ENCODE measurements at regions not wholly inside any gene's neighbourhood (a gene's known extent, or its start where the extent isn't known, plus 50 kb on each side); places are given as distances from the start of the nearest gene placed in this dataset.

- TF ChIP-seq KDM1A (IDR thresholded peaks at IDR 0.05; ENCODE audit: borderline replicate concordance, low read length) (no peak), BRCA1 (IDR thresholded peaks at IDR 0.05; ENCODE audit: low read depth, low read length) (no peak), NRF1 (IDR thresholded peaks at IDR 0.05; ENCODE audit: low read depth, low read length) (no peak), BCL11A (IDR thresholded peaks at IDR 0.05; ENCODE audit: low read depth in 2 of 2, low read length in 2 of 2) (no peak)
- TF ChIP-seq, protein P1, sequence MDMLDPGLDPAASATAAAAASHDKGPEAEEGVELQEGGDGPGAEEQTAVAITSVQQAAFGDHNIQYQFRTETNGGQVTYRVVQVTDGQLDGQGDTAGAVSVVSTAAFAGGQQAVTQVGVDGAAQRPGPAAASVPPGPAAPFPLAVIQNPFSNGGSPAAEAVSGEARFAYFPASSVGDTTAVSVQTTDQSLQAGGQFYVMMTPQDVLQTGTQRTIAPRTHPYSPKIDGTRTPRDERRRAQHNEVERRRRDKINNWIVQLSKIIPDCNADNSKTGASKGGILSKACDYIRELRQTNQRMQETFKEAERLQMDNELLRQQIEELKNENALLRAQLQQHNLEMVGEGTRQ (IDR thresholded peaks at IDR 0.05; ENCODE audit: low read length), result no peak
Measured at GRCh38 chr3:3302964-3303363, 123.5 kb upstream of the CRBN start (continued).

All from H1 (cell line).